GM12872 (cell line): ENCODE measurements at regions not wholly inside any gene's neighbourhood (a gene's known extent, or its start where the extent isn't known, plus 50 kb on each side); places are given as distances from the start of the nearest gene placed in this dataset.

Experiments
- CTCF ChIP-seq: IDR thresholded peaks from 3 replicates; pipeline ENCODE4 v1.5.1; 2011; ENCODE audit warnings: low read depth, mild to moderate bottlenecking, low read length, moderate library complexity; ENCODE audit not compliant: insufficient read depth

GRCh38 chr4:186844059-186844681 lies 120.5 kb upstream of the FAT1 start:
- no peak for TF ChIP-seq CTCF

- TF ChIP-seq CTCF: no peak
Measured at GRCh38 chr4:186845137-186845842, 121.6 kb upstream of the FAT1 start.

- TF ChIP-seq CTCF: no peak
Measured at GRCh38 chr4:186846426-186846825, 122.8 kb upstream of the FAT1 start.

GRCh38 chr4:186848437-186848836 lies 124.8 kb upstream of the FAT1 start:
- no peak for TF ChIP-seq CTCF

GRCh38 chr4:186851291-186852072 lies 127.8 kb upstream of the FAT1 start:
- no peak for TF ChIP-seq CTCF

- no peak for TF ChIP-seq CTCF
Measured at GRCh38 chr4:186852073-186852420, 128.4 kb upstream of the FAT1 start.

- TF ChIP-seq CTCF: no peak
Measured at GRCh38 chr4:186852964-186853391, 129.3 kb upstream of the FAT1 start.
